Right kidney (tissue), 1 donor: ENCODE measurements at regions not wholly inside any gene's neighbourhood (a gene's known extent, or its start where the extent isn't known, plus 50 kb on each side); places are given as distances from the start of the nearest gene placed in this dataset.
"Not testable (repeated sequence)": the region's sequence is repeated elsewhere in the genome, so short reads cannot be mapped to it uniquely, and the experiment has no call there.

Source experiments
- DNase-seq: peaks from one replicate; pipeline ENCODE4 v3.0.0-alpha.2; 2016

- DNase-seq = no peak
Measured at GRCh38 chr6:112997421-112998085, 650.4 kb downstream of the RFPL4B start.

- no peak for DNase-seq
Measured at GRCh38 chr6:113004054-113004453, 656.9 kb downstream of the RFPL4B start.

GRCh38 chr6:113004470-113005270 is 657.5 kb downstream of the RFPL4B start:
- no peak for DNase-seq

GRCh38 chr6:113006494-113006893 is 659.4 kb downstream of the RFPL4B start:
- no peak for DNase-seq

GRCh38 chr6:113009682-113010081 is 662.6 kb downstream of the RFPL4B start:
- DNase-seq = no peak

GRCh38 chr6:113010196-113010989 is 663.3 kb downstream of the RFPL4B start:
- DNase-seq = no peak

- no peak for DNase-seq
Measured at GRCh38 chr6:113011389-113011788, 664.3 kb downstream of the RFPL4B start.

- DNase-seq = no peak
Measured at GRCh38 chr6:113011801-113012200, 664.7 kb downstream of the RFPL4B start.

GRCh38 chr6:113015249-113015648 is 668.1 kb downstream of the RFPL4B start:
- no peak for DNase-seq

- no peak for DNase-seq
Measured at GRCh38 chr6:113017353-113017752, 670.2 kb downstream of the RFPL4B start.

- peak; percentile 11 for DNase-seq
Measured at GRCh38 chr6:113018351-113019151, 671.4 kb downstream of the RFPL4B start.

GRCh38 chr6:113019176-113019575 is 672.0 kb downstream of the RFPL4B start:
- no peak for DNase-seq

- no peak for DNase-seq
Measured at GRCh38 chr6:113027780-113028179, 680.6 kb downstream of the RFPL4B start.

GRCh38 chr6:113029161-113029560 is 682.0 kb downstream of the RFPL4B start:
- DNase-seq = not testable (repeated sequence)

- no peak for DNase-seq
Measured at GRCh38 chr6:113031591-113032238, 684.6 kb downstream of the RFPL4B start.

- DNase-seq = no peak
Measured at GRCh38 chr6:113039005-113039404, 691.9 kb downstream of the RFPL4B start.

- no peak for DNase-seq
Measured at GRCh38 chr6:113047148-113047547, 700.0 kb downstream of the RFPL4B start.

GRCh38 chr6:113047932-113048331 is 700.8 kb downstream of the RFPL4B start:
- no peak for DNase-seq

- no peak for DNase-seq
Measured at GRCh38 chr6:113048741-113049140, 701.6 kb downstream of the RFPL4B start.

- DNase-seq = no peak
Measured at GRCh38 chr6:113049190-113049589, 702.1 kb downstream of the RFPL4B start.

GRCh38 chr6:113050010-113050858 is 703.1 kb downstream of the RFPL4B start:
- no peak for DNase-seq
